Chondrocyte (in vitro differentiated cells): ENCODE measurements at regions not wholly inside any gene's neighbourhood (a gene's known extent, or its start where the extent isn't known, plus 50 kb on each side); places are given as distances from the start of the nearest gene placed in this dataset.

ENCODE experiments used
- DNase-seq: peaks from one replicate; pipeline ENCODE4 v3.0.0; 2021; ENCODE audit warnings: mixed read lengths, low spot score
- H3K27ac Mint-ChIP-seq: one replicate; pipeline ENCODE4 v1.8.0; 2021; ENCODE audit warnings: mild to moderate bottlenecking, moderate library complexity, mixed read lengths; ENCODE audit not compliant: unreplicated experiment
- H3K27me3 Mint-ChIP-seq: 2 replicates; pipeline ENCODE4 v1.8.0; 2021; ENCODE audit warnings: low read depth, mixed read lengths
- H3K36me3 Mint-ChIP-seq: 2 replicates; pipeline ENCODE4 v1.8.0; 2021; ENCODE audit warnings: low read depth, mixed read lengths
- H3K4me1 Mint-ChIP-seq: 2 replicates; pipeline ENCODE4 v1.8.0; 2021; ENCODE audit warnings: low read depth, mild to moderate bottlenecking, mixed read lengths
- H3K4me3 Mint-ChIP-seq: one replicate; pipeline ENCODE4 v1.8.0; 2021; ENCODE audit warnings: mild to moderate bottlenecking, moderate library complexity, mixed read lengths; ENCODE audit not compliant: unreplicated experiment
- H3K9me3 Mint-ChIP-seq: 2 replicates; pipeline ENCODE4 v1.8.0; 2021; ENCODE audit warnings: low read depth, mixed read lengths
- TF ChIP-seq, protein P1 (sequence below): fragments of 200-600 bp; sonication (generic); IDR thresholded peaks from 2 replicates; pipeline ENCODE4 v1.5.0; 2021; ENCODE audit warnings: antibody characterized with exemption, mild to moderate bottlenecking, moderate library complexity

DNA sequence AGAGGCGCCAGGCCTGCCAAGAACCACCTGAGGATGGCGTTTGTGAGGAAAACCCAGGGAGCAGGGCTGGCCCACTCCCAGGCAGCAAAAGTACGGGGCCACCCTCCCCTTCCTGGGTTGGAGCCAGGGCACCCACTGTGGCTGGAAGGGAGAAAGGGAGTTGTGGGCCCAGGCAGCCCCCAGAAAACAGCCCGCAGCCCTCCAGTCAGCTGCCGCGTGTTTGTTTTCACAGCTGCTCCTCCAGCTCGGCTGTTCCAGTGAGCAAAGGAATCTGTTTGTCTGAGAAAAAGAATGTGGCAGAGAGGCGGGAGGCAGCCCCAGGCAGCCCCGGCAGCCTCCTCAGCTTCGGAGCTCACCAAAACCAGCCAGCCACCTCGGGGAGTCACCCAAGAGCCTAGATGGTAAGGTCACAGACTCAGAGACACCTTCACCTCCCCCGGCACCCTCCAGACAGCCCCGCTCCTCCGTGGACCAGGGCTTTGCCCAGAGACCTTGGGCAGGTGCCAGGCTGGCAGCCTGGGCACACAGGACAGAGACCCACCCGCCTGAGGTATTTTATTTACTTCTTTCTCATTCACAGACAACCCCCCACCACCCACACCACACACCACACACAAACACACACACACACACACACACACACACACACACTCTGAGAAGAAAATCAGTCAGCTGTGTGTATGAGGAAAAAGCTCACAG lies 338.1 kb downstream of the BCOR start:
- H3K27me3 Mint-ChIP-seq: no peaks in the 10 kb centered on the region

GRCh38 chrX:39760930-39761329 lies 336.8 kb downstream of the BCOR start:
- H3K4me3 Mint-ChIP-seq: no peak overlapping the region
- H3K36me3 Mint-ChIP-seq: no peaks in the 10 kb centered on the region
- peaks cover 10% of the 10 kb centered on the region for H3K9me3 Mint-ChIP-seq
- no peak for DNase-seq
- H3K27ac Mint-ChIP-seq: no peak overlapping the region
- no peaks in the 10 kb centered on the region for H3K27me3 Mint-ChIP-seq
- peaks cover 65% of the 10 kb centered on the region for H3K4me1 Mint-ChIP-seq
- TF ChIP-seq, protein P1, sequence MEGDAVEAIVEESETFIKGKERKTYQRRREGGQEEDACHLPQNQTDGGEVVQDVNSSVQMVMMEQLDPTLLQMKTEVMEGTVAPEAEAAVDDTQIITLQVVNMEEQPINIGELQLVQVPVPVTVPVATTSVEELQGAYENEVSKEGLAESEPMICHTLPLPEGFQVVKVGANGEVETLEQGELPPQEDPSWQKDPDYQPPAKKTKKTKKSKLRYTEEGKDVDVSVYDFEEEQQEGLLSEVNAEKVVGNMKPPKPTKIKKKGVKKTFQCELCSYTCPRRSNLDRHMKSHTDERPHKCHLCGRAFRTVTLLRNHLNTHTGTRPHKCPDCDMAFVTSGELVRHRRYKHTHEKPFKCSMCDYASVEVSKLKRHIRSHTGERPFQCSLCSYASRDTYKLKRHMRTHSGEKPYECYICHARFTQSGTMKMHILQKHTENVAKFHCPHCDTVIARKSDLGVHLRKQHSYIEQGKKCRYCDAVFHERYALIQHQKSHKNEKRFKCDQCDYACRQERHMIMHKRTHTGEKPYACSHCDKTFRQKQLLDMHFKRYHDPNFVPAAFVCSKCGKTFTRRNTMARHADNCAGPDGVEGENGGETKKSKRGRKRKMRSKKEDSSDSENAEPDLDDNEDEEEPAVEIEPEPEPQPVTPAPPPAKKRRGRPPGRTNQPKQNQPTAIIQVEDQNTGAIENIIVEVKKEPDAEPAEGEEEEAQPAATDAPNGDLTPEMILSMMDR: no peak

More for the DNA sequence above, 338.1 kb downstream of the BCOR start:
- no peak overlapping the region for H3K4me3 Mint-ChIP-seq
- peak overlapping the region; percentile 94 for H3K27ac Mint-ChIP-seq
- H3K4me1 Mint-ChIP-seq: peaks cover 75% of the 10 kb centered on the region
- H3K9me3 Mint-ChIP-seq: peaks cover 10% of the 10 kb centered on the region
- no peaks in the 10 kb centered on the region for H3K36me3 Mint-ChIP-seq
- no peak for DNase-seq
- TF ChIP-seq, protein P1: no peak

DNA sequence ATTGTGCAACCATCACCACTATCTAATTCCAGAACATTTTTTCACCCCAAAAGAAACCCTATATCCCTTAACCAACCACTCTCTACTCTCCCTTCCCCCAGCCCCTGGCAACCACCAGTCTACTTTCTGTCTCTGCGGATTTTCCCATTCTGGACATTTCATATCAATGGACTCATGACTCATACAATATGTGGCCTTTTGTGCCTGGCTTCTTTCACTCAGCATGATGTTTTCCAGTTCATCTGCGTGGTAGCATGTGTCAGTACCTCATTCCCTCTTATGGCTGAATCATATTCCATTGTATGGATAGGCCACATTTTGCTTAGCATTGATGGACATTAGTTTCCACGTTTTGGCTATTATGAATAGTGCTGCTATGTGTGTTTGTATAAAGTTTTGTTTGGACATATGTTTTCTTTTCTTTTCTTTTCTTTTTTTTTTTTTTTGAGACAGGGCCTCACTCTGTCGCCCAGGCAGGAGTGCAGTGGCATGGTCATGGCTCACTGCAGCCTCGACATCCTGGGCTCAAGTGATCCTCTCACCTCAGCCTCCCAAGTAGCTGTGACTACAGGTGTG lies 335.4 kb downstream of the BCOR start:
- DNase-seq: no peak
- Mint-ChIP-seq H3K36me3 (no peaks in the 10 kb centered on the region), H3K9me3 (peaks cover 10% of the 10 kb centered on the region), H3K4me1 (peaks cover 62% of the 10 kb centered on the region), H3K4me3 (no peak overlapping the region), H3K27ac (peak overlapping the region; percentile 58), H3K27me3 (no peaks in the 10 kb centered on the region)
- TF ChIP-seq, protein P1: no peak

DNA sequence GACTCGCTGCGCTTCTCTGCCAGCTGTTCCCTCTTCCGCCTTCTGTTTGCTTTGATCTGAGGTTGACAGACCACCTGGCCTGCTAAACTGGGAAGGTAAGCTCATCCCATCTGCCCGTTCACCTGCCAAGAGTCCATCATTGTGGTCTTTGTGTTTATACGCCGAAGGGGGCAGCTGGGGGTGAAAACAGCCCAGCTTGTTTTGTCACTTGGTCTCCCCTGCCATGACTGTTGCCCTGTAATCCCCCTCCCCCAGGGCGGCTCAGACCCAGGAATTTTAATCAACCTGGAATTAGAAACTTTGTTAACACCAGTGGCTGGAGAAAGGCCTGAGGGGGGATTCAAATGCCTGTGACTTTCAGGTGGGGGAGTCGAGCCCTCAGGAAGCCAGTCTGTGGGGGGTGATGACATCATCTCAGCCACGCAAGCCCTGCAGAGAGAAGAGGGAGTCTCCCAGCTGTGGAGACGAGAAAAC lies 333.3 kb downstream of the BCOR start:
- DNase-seq: no peak
- H3K9me3 Mint-ChIP-seq: peaks cover 16% of the 10 kb centered on the region
- H3K4me3 Mint-ChIP-seq: no peak overlapping the region
- no peak overlapping the region for H3K27ac Mint-ChIP-seq
- TF ChIP-seq, protein P1: no peak
- H3K4me1 Mint-ChIP-seq: peaks cover 49% of the 10 kb centered on the region
- no peaks in the 10 kb centered on the region for H3K27me3 Mint-ChIP-seq
- no peaks in the 10 kb centered on the region for H3K36me3 Mint-ChIP-seq

DNA sequence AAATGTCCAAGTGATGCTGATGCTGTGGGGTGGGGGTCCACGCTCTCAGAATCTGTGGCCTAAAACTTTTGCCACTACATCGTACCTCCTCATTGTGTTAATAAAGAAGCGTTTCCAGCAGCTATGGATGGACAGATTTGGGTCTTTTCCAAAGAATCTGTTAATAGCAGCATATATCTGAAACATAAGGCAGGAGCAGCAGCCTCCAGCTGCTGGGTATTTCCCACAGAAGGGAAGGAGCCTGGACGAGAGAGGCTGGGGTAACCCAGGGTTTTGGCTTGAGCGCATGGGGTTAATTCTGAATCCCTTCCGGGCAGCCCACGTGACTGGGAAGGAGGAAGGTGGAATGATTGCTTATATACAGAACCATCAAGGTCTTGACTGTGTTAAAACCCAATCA lies 332.4 kb downstream of the BCOR start:
- DNase-seq: no peak
- no peaks in the 10 kb centered on the region for H3K36me3 Mint-ChIP-seq
- peaks cover 16% of the 10 kb centered on the region for H3K9me3 Mint-ChIP-seq
- TF ChIP-seq, protein P1: no peak
- no peaks in the 10 kb centered on the region for H3K27me3 Mint-ChIP-seq
- peaks cover 41% of the 10 kb centered on the region for H3K4me1 Mint-ChIP-seq
- H3K4me3 Mint-ChIP-seq: no peak overlapping the region
- no peak overlapping the region for H3K27ac Mint-ChIP-seq
